Right lobe of liver (tissue), 4 donors: ENCODE measurements at regions not wholly inside any gene's neighbourhood (a gene's known extent, or its start where the extent isn't known, plus 50 kb on each side); places are given as distances from the start of the nearest gene placed in this dataset.

Experiments used
- CTCF ChIP-seq, 4 donors: fragments of 200-600 bp in 3 of 4; fragments of 450-650 bp in 1 of 4; IDR thresholded peaks; one replicate each; pipeline versions ENCODE4 v1.5.1 to v1.8.0; 2016 to 2022; ENCODE audit warnings: antibody characterized with exemption in 4 of 4, mild to moderate bottlenecking in 2 of 4
- POLR2A ChIP-seq: fragments of 450-650 bp; IDR thresholded peaks from one replicate; pipeline ENCODE4 v1.6.1; 2017; ENCODE audit warnings: antibody characterized with exemption, mild to moderate bottlenecking
- donor health status: DM: no; HTN: no; CAD: no.
- donor health status: DM: no; HTN: no; CAD: no.
- donor health status: DM: no; HTN: yes; CAD: no.

GRCh38 chr5:3075309-3075708 lies 323.8 kb upstream of the IRX2 start:
- TF ChIP-seq CTCF (IDR thresholded peaks at IDR 0.05) (no peak), POLR2A (no peak)
